H1 (cell line): ENCODE measurements at regions not wholly inside any gene's neighbourhood (a gene's known extent, or its start where the extent isn't known, plus 50 kb on each side); places are given as distances from the start of the nearest gene placed in this dataset.

Source experiments
- CTCF ChIA-PET: fragments of 300-600 bp; sonication (Branson Sonifier 250); formaldehyde crosslinking; loops from one replicate; lab custom pipeline; 2021; ENCODE audit not compliant: partially characterized antibody; lab: Charles Lee
- POLR2A ChIA-PET: fragments of 300-600 bp; sonication (Branson Sonifier 250); formaldehyde crosslinking; loops from one replicate; lab custom pipeline; 2021; ENCODE audit warnings: inconsistent platforms; ENCODE audit not compliant: partially characterized antibody; lab: Charles Lee
- DNase-seq, 2 experiments: peaks; one replicate each; pipeline versions ENCODE4 v3.0.0 to v3.0.0-alpha.2; 2010 to 2022; ENCODE audit warnings: low spot score in 2 of 2, low read depth in 1 of 2, mixed read lengths in 1 of 2
- FAIRE-seq: peaks from 2 replicates; lab custom pipeline; 2011; peaks lifted over from hg19 to GRCh38; lab: Jason Lieb, UNC
- H2AFZ ChIP-seq: 2 replicates; pipeline ENCODE4 v1.8.1; 2012; ENCODE audit warnings: low read length, inconsistent platforms
- H2AK5ac ChIP-seq: 2 replicates; pipeline ENCODE4 v1.6.1; 2013; ENCODE audit warnings: low read depth, low read length
- H2BK120ac ChIP-seq: replicated peaks from 2 replicates; pipeline ENCODE3; 2013; ENCODE audit warnings: low read depth, low read length, inconsistent platforms
- H2BK12ac ChIP-seq: 2 replicates; pipeline ENCODE4 v1.6.1; 2013; ENCODE audit warnings: low read depth, low read length
- H2BK15ac ChIP-seq: 2 replicates; pipeline ENCODE4 v1.6.1; 2013; ENCODE audit warnings: low read length
- H2BK20ac ChIP-seq: 2 replicates; pipeline ENCODE4 v1.6.1; 2013; ENCODE audit warnings: low read length
- H2BK5ac ChIP-seq: 2 replicates; pipeline ENCODE4 v1.6.1; 2013; ENCODE audit warnings: low read depth, low read length
- H3K14ac ChIP-seq: 2 replicates; pipeline ENCODE4 v1.6.1; 2013; ENCODE audit warnings: inconsistent platforms; ENCODE audit not compliant: insufficient read length
- H3K18ac ChIP-seq: 2 replicates; pipeline ENCODE4 v1.6.1; 2013; ENCODE audit warnings: low read length; ENCODE audit errors: extremely low read depth
- H3K23ac ChIP-seq: 2 replicates; pipeline ENCODE4 v1.6.1; 2013; ENCODE audit warnings: inconsistent platforms; ENCODE audit not compliant: insufficient read length
- H3K23me2 ChIP-seq: 2 replicates; pipeline ENCODE4 v1.6.1; 2013; ENCODE audit warnings: low read depth, low read length
- H3K27ac ChIP-seq: 2 replicates; pipeline ENCODE4 v1.6.1; 2011; ENCODE audit warnings: low read depth, low read length, inconsistent platforms
- H3K27me3 ChIP-seq, 4 experiments: replicated peaks in 1 of 4; 1 replicate in 1 of 4; 2 replicates in 3 of 4; pipeline versions ENCODE4 v1.6.1 to v1.8.1; 2011 to 2013; ENCODE audit warnings: low read length in 3 of 4, mild to moderate bottlenecking in 3 of 4, inconsistent platforms in 2 of 4, mixed read lengths in 2 of 4, moderate library complexity in 1 of 4; ENCODE audit not compliant: control insufficient read depth in 3 of 4, insufficient read depth in 3 of 4; ENCODE audit errors: extremely low read depth in 1 of 4
- H3K36me3 ChIP-seq, 4 experiments: 2 replicates each; pipeline versions ENCODE4 v1.6.1 to v1.8.1; 2011 to 2013; ENCODE audit warnings: mild to moderate bottlenecking in 4 of 4, low read length in 3 of 4, moderate library complexity in 2 of 4, control low read depth in 1 of 4, inconsistent platforms in 1 of 4; ENCODE audit not compliant: insufficient read depth in 4 of 4, control insufficient read depth in 2 of 4
- H3K4ac ChIP-seq: replicated peaks from 2 replicates; pipeline ENCODE3; 2013; ENCODE audit warnings: low read length, low read depth, mixed read lengths, inconsistent platforms; ENCODE audit not compliant: insufficient read length
- H3K4me1 ChIP-seq, 4 experiments: replicated peaks in 1 of 4; 1 replicate in 1 of 4; 2 replicates in 3 of 4; pipeline versions ENCODE4 v1.6.1 to v1.8.1; 2011 to 2013; ENCODE audit warnings: low read length in 3 of 4, inconsistent platforms in 2 of 4, mixed read lengths in 1 of 4; ENCODE audit not compliant: insufficient read depth in 4 of 4, control insufficient read depth in 3 of 4
- H3K4me2 ChIP-seq, 2 experiments: 2 replicates each; pipeline versions ENCODE4 v1.6.1 to v1.8.1; 2011 to 2013; ENCODE audit warnings: low read depth in 2 of 2, low read length in 2 of 2, control low read depth in 1 of 2, inconsistent platforms in 1 of 2, mild to moderate bottlenecking in 1 of 2; ENCODE audit not compliant: insufficient read depth in 1 of 2
- H3K4me3 ChIP-seq, 4 experiments: fragments of 200-600, 300-600 bp in 1 of 4; sonication (generic), shearing (Covaris generic), sonication (Bioruptor Twin) in 1 of 4; 2 replicates each; pipeline versions ENCODE4 v1.5.1 to v1.8.1; 2011 to 2016; ENCODE audit warnings: low read length in 4 of 4, low read depth in 3 of 4, control low read depth in 2 of 4, inconsistent platforms in 2 of 4, mild to moderate bottlenecking in 2 of 4, mixed read lengths in 1 of 4, moderate library complexity in 1 of 4; ENCODE audit not compliant: insufficient read depth in 2 of 4; ENCODE audit errors: extremely low read depth in 1 of 4
- H3K56ac ChIP-seq: replicated peaks from 2 replicates; pipeline ENCODE3; 2013; ENCODE audit warnings: low read depth, mild to moderate bottlenecking, mixed read lengths, low read length, inconsistent platforms; ENCODE audit not compliant: insufficient read length
- H3K79me1 ChIP-seq: 2 replicates; pipeline ENCODE4 v1.6.1; 2013; ENCODE audit warnings: low read depth, low read length, control low read depth
- H3K79me2 ChIP-seq, 2 experiments: 2 replicates each; pipeline versions ENCODE4 v1.6.1 to v1.8.1; 2012 to 2013; ENCODE audit warnings: low read length in 2 of 2, mild to moderate bottlenecking in 2 of 2, inconsistent platforms in 1 of 2; ENCODE audit not compliant: insufficient read depth in 2 of 2, control insufficient read depth in 1 of 2
- H3K9ac ChIP-seq, 4 experiments: replicated peaks in 1 of 4; 1 replicate in 1 of 4; 2 replicates in 3 of 4; pipeline versions ENCODE4 v1.6.1 to v1.8.1; 2011 to 2013; ENCODE audit warnings: low read depth in 3 of 4, low read length in 3 of 4, control low read depth in 2 of 4, mild to moderate bottlenecking in 2 of 4, moderate library complexity in 2 of 4, inconsistent platforms in 1 of 4; ENCODE audit errors: extremely low read depth in 1 of 4
- H3K9me3 ChIP-seq, 2 experiments: 2 replicates each; pipeline versions ENCODE4 v1.6.1 to v1.8.1; 2012 to 2013; ENCODE audit warnings: mild to moderate bottlenecking in 2 of 2, moderate library complexity in 2 of 2, control low read depth in 1 of 2, inconsistent platforms in 1 of 2, low read depth in 1 of 2, low read length in 1 of 2, mixed read lengths in 1 of 2; ENCODE audit not compliant: insufficient read depth in 2 of 2
- H4K20me1 ChIP-seq, 2 experiments: replicated peaks in 1 of 2; 2 replicates each; pipeline versions ENCODE3 to v1.8.1; 2011 to 2013; ENCODE audit warnings: inconsistent platforms in 2 of 2, low read length in 2 of 2, mild to moderate bottlenecking in 1 of 2; ENCODE audit not compliant: insufficient read depth in 2 of 2, control insufficient read depth in 1 of 2
- H4K5ac ChIP-seq: 2 replicates; pipeline ENCODE4 v1.6.1; 2013; ENCODE audit warnings: low read length, low read depth, mixed read lengths, inconsistent platforms; ENCODE audit not compliant: insufficient read length
- H4K8ac ChIP-seq: 2 replicates; pipeline ENCODE4 v1.8.0; 2013; ENCODE audit warnings: mild to moderate bottlenecking, moderate library complexity, low read length, inconsistent platforms; ENCODE audit not compliant: insufficient read depth; ENCODE audit errors: extremely low read depth
- H4K91ac ChIP-seq: replicated peaks from 2 replicates; pipeline ENCODE3; 2013; ENCODE audit warnings: low read length, mixed read lengths, inconsistent platforms; ENCODE audit not compliant: insufficient read length
- ATF3 ChIP-seq: IDR thresholded peaks from 2 replicates; pipeline ENCODE4 v1.6.1; 2011; ENCODE audit warnings: low read depth, mild to moderate bottlenecking, low read length; ENCODE audit not compliant: insufficient read depth
- BACH1 ChIP-seq: IDR thresholded peaks from 2 replicates; pipeline ENCODE4 v1.6.1; 2012; ENCODE audit warnings: low read length, improper control_type of control experiment
- CBX5 ChIP-seq: fragments of 300-800, 300-1000 bp; sonication (generic); IDR thresholded peaks from 2 replicates; pipeline ENCODE4 v1.7.1; 2016; ENCODE audit warnings: antibody characterized with exemption, low read length, low read depth
- CREB1 ChIP-seq: IDR thresholded peaks from 2 replicates; pipeline ENCODE4 v1.6.1; 2012; ENCODE audit warnings: inconsistent platforms
- CTBP2 ChIP-seq: IDR thresholded peaks from 2 replicates; pipeline ENCODE4 v1.7.0; 2011; ENCODE audit warnings: borderline replicate concordance, mild to moderate bottlenecking, moderate library complexity, mixed read lengths, low read length; ENCODE audit not compliant: insufficient read depth, insufficient read length
- MAFK ChIP-seq: IDR thresholded peaks from 2 replicates; pipeline ENCODE4 v1.6.1; 2012; ENCODE audit warnings: low read depth, mild to moderate bottlenecking, improper control_type of control experiment, low read length
- MAX ChIP-seq: IDR thresholded peaks from 2 replicates; pipeline ENCODE4 v1.6.1; 2012; ENCODE audit warnings: inconsistent platforms
- POLR2AphosphoS5 ChIP-seq: IDR thresholded peaks from 2 replicates; pipeline ENCODE4 v1.6.1; 2011; ENCODE audit warnings: low read depth, low read length
- SP1 ChIP-seq: IDR thresholded peaks from 2 replicates; pipeline ENCODE4 v1.6.1; 2011; ENCODE audit warnings: low read depth, low read length
- TAF1 ChIP-seq: IDR thresholded peaks from 2 replicates; pipeline ENCODE4 v1.6.1; 2011; ENCODE audit warnings: mild to moderate bottlenecking, low read depth, low read length
- ZNF274 ChIP-seq: IDR thresholded peaks from 2 replicates; pipeline ENCODE4 v1.7.0; 2012; ENCODE audit warnings: low read length, borderline replicate concordance; ENCODE audit errors: extremely low read depth
- WGBS, 2 experiments: shearing (Covaris generic) in 1 of 2; methylation state at CpG; one replicate each; pipeline versions ENCODE4 v1.1.6 to v1.1.7; 2013 to 2015; ENCODE audit warnings: low lambda C conversion rate in 2 of 2, mixed read lengths in 2 of 2, inconsistent platforms in 1 of 2, low coverage in 1 of 2, missing lambda C conversion rate in 1 of 2; ENCODE audit not compliant: insufficient replicate concordance in 2 of 2, insufficient coverage in 1 of 2, insufficient read length in 1 of 2; ENCODE audit errors: extremely low coverage in 1 of 2, missing lambda C conversion rate in 1 of 2; 5-methylcytosine and 5-hydroxymethylcytosine counted together

- Histone ChIP-seq H4K91ac (no peak overlapping the region), H2BK20ac (no peak overlapping the region), H3K4me3 (no peak overlapping the region), H2BK15ac (no peak overlapping the region), H3K79me1 (no peaks in the 10 kb centered on the region), H3K23ac (no peak overlapping the region), H3K56ac (no peak overlapping the region), H3K27ac (no peak overlapping the region), H4K20me1 (no peaks in the 10 kb centered on the region), H3K4ac (no peak overlapping the region), H3K36me3 (no peaks in the 10 kb centered on the region), H4K5ac (no peak overlapping the region), H4K8ac (no peak overlapping the region), H3K9ac (no peak overlapping the region), H2AFZ (no peak overlapping the region), H3K18ac (no peak overlapping the region), H3K27me3 (peaks cover 0 to 3% (median 2%) of the 10 kb centered on the region in 4 experiments; a peak in 3 of 7 replicates), H3K9me3 (no peaks in the 10 kb centered on the region), H2AK5ac (no peak overlapping the region), H3K23me2 (no peaks in the 10 kb centered on the region), H3K4me1 (peaks cover 0 to 3% (median under 1%) of the 10 kb centered on the region in 4 experiments; a peak in 1 of 7 replicates), H3K4me2 (no peak overlapping the region), H3K14ac (no peak overlapping the region), H2BK120ac (no peak overlapping the region), H2BK5ac (no peak overlapping the region), H2BK12ac (no peak overlapping the region), H3K79me2 (no peaks in the 10 kb centered on the region)
- CTCF ChIA-PET: no interaction called here
- WGBS, 2 experiments: 82% methylated on average over 8 of the region's 8 CpGs; no CpG with 5 or more reads in 1 of the 2 experiments
- FAIRE-seq (no peak), DNase-seq (no peak)
- POLR2A ChIA-PET: no interaction called here
- TF ChIP-seq CTBP2: no peak
- no peak for TF ChIP-seq CREB1
- no peak for TF ChIP-seq CBX5
- no peak for TF ChIP-seq POLR2AphosphoS5
- no peak for TF ChIP-seq SP1
- no peak for TF ChIP-seq MAFK
- TF ChIP-seq ATF3: no peak
- no peak for TF ChIP-seq TAF1
- TF ChIP-seq ZNF274: no peak
- no peak for TF ChIP-seq BACH1
- TF ChIP-seq MAX: no peak
Measured at GRCh38 chr2:199662255-199662654, 188.7 kb downstream of the FTCDNL1 start.
